NB4 (cell line): ENCODE measurements at regions not wholly inside any gene's neighbourhood (a gene's known extent, or its start where the extent isn't known, plus 50 kb on each side); places are given as distances from the start of the nearest gene placed in this dataset.

Experiments
- DNase-seq: peaks from one replicate; pipeline ENCODE4 v3.0.0; 2010; ENCODE audit warnings: low read depth
- H3K4me3 ChIP-seq: one replicate; pipeline ENCODE4 v1.5.1; 2011; ENCODE audit warnings: mild to moderate bottlenecking, low read depth, low read length, moderate library complexity
- MAX ChIP-seq: IDR thresholded peaks from 2 replicates; pipeline ENCODE4 v1.6.1; 2011; ENCODE audit warnings: low read depth, low read length
- MYC ChIP-seq: IDR thresholded peaks from 2 replicates; pipeline ENCODE4 v1.6.1; 2011; ENCODE audit warnings: low read depth, low read length
- POLR2A ChIP-seq: IDR thresholded peaks from 2 replicates; pipeline ENCODE4 v1.6.1; 2011; ENCODE audit warnings: mild to moderate bottlenecking; ENCODE audit not compliant: insufficient read length; ENCODE audit errors: extremely low read depth
- TF ChIP-seq, protein P1 (sequence below): IDR thresholded peaks from one replicate; pipeline ENCODE4 v1.5.1; 2012; ENCODE audit warnings: low read depth, low read length

- no peak for DNase-seq
- TF ChIP-seq POLR2A, result no peak
- TF ChIP-seq, protein P1, sequence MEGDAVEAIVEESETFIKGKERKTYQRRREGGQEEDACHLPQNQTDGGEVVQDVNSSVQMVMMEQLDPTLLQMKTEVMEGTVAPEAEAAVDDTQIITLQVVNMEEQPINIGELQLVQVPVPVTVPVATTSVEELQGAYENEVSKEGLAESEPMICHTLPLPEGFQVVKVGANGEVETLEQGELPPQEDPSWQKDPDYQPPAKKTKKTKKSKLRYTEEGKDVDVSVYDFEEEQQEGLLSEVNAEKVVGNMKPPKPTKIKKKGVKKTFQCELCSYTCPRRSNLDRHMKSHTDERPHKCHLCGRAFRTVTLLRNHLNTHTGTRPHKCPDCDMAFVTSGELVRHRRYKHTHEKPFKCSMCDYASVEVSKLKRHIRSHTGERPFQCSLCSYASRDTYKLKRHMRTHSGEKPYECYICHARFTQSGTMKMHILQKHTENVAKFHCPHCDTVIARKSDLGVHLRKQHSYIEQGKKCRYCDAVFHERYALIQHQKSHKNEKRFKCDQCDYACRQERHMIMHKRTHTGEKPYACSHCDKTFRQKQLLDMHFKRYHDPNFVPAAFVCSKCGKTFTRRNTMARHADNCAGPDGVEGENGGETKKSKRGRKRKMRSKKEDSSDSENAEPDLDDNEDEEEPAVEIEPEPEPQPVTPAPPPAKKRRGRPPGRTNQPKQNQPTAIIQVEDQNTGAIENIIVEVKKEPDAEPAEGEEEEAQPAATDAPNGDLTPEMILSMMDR, result no peak
- no peak overlapping the region for H3K4me3 ChIP-seq
These were observed 114.6 kb downstream of the CPZ start for GRCh38 chr4:8707045-8707781.

DNA sequence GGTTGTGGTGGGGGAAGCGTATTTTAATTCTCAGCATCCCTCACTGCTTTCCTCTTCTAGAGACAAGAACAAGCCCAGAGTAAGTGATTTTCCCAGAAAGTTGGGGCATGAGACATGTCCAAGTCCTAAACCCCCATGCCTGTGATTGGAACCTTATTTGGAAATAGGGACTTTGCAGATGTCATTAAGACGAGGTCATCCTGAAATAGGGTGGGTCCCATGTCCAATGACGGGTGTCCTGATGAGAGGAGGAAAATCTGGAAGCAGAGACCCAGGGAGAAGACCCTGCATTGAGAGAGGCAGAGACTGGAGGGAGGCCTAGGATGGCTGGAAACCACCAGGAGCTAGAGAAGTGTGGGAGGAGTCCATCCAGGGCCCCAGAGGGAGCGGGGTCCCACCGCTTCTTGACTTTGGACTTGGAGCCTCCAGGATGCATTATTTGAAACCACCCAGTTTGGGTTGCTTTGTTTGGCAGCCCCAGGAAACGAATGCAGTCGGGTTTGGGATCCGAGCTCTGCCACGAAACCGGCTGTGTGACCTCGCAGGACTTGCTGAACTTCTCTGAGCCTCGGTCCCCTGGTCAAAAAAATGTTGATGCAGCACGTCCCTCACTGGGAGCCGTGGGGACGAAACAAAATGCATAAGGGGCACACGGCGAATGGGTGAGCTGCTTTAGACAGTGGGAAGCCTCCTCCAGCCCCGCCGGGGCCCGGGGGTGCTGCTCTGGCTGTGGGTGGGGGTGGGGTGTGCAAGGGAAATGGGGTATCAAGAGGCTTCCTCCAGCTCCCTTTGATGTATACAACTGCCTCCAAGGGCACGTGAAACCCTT lies 113.9 kb downstream of the CPZ start:
- no peak for TF ChIP-seq POLR2A
- TF ChIP-seq, protein P1, result no peak
- no peak for TF ChIP-seq MAX
- no peak for TF ChIP-seq MYC
- H3K4me3 ChIP-seq, result no peak overlapping the region
- DNase-seq, result no peak

- TF ChIP-seq MAX (no peak), POLR2A (no peak), MYC (no peak)
- TF ChIP-seq, protein P1, result no peak
- no peak overlapping the region for H3K4me3 ChIP-seq
- DNase-seq, result no peak
These were observed 112.9 kb downstream of the CPZ start for GRCh38 chr4:8705161-8706145.

GRCh38 chr4:8704632-8705031 lies 112.1 kb downstream of the CPZ start:
- no peak for DNase-seq
- no peak overlapping the region for H3K4me3 ChIP-seq
- no peak for TF ChIP-seq MYC
- no peak for TF ChIP-seq POLR2A
- TF ChIP-seq, protein P1, result no peak
- no peak for TF ChIP-seq MAX

- H3K4me3 ChIP-seq, result no peak overlapping the region
- no peak for DNase-seq
- TF ChIP-seq MYC (no peak), POLR2A (no peak)
These were observed 111.4 kb downstream of the CPZ start for GRCh38 chr4:8703857-8704495.
